T-cell (primary cell): ENCODE measurements at regions not wholly inside any gene's neighbourhood (a gene's known extent, or its start where the extent isn't known, plus 50 kb on each side); places are given as distances from the start of the nearest gene placed in this dataset.

ENCODE experiments used
- ATAC-seq, 4 experiments: fragments of 200-7000 bp in 3 of 4; fragments of 150-1000 bp in 1 of 4; cut with Tn5 transposase; replicated peaks in 1 of 4; 1 replicate in 3 of 4; 2 replicates in 1 of 4; pipeline ENCODE4 v1.10.0; 2021; ENCODE audit warnings: moderate library complexity in 3 of 4, mild to moderate bottlenecking in 2 of 4, moderate number of reproducible peaks in 1 of 4
- CTCF ChIA-PET, 2 donors: fragments of 300-600 bp; sonication (Branson Sonifier 250); formaldehyde crosslinking; loops; one replicate each; lab custom pipeline; 2022; ENCODE audit warnings: antibody characterized with exemption in 2 of 2; lab: Charles Lee
- POLR2A ChIA-PET, 2 donors: fragments of 300-600 bp; sonication (Branson Sonifier 250); formaldehyde crosslinking; loops; one replicate each; lab custom pipeline; 2022; ENCODE audit warnings: antibody characterized with exemption in 2 of 2; lab: Charles Lee
- DNase-seq, 35 experiments: peaks; one replicate each; pipeline versions ENCODE4 v3.0.0 to v3.0.0-alpha.2; 2013 to 2023
- H3K27ac ChIP-seq: one replicate; pipeline ENCODE4 v1.5.1; 2013; ENCODE audit warnings: low read length
- H3K27me3 ChIP-seq, 2 experiments: replicated peaks in 1 of 2; 1 replicate in 1 of 2; 2 replicates in 1 of 2; pipeline versions ENCODE4 v1.6.1 to v1.7.0; 2013; ENCODE audit warnings: low read length in 1 of 2, mixed read lengths in 1 of 2; ENCODE audit not compliant: control insufficient read depth in 2 of 2, insufficient read depth in 2 of 2; ENCODE audit errors: extremely low read depth in 1 of 2
- H3K36me3 ChIP-seq, 2 donors: 1 replicate in 1 of 2; 2 replicates in 1 of 2; pipeline versions ENCODE4 v1.6.1 to v1.7.0; 2013; ENCODE audit warnings: low read length in 1 of 2; ENCODE audit not compliant: control insufficient read depth in 2 of 2, insufficient read depth in 1 of 2; ENCODE audit errors: extremely low read depth in 1 of 2
- H3K4me1 ChIP-seq, 2 experiments: 1 replicate in 1 of 2; 2 replicates in 1 of 2; pipeline versions ENCODE4 v1.6.1 to v1.7.0; 2013; ENCODE audit warnings: low read length in 2 of 2, mixed read lengths in 1 of 2; ENCODE audit not compliant: insufficient read depth in 2 of 2, control insufficient read depth in 1 of 2; ENCODE audit errors: extremely low read depth in 1 of 2
- H3K4me3 ChIP-seq, 2 donors: 1 replicate in 1 of 2; 2 replicates in 1 of 2; pipeline versions ENCODE4 v1.5.1 to v1.7.0; 2013; ENCODE audit warnings: mild to moderate bottlenecking in 2 of 2, low read length in 1 of 2, moderate library complexity in 1 of 2; ENCODE audit not compliant: control insufficient read depth in 1 of 2; ENCODE audit errors: extremely low read depth in 1 of 2
- H3K9me3 ChIP-seq: 2 replicates; pipeline ENCODE4 v1.7.0; 2013
- H3K27ac Mint-ChIP-seq, 2 donors: one replicate each; pipeline ENCODE4 v1.8.0; 2020 to 2021; ENCODE audit warnings: mild to moderate bottlenecking in 2 of 2, mixed read lengths in 2 of 2
- H3K27me3 Mint-ChIP-seq, 2 donors: one replicate each; pipeline ENCODE4 v1.8.0; 2021 to 2022; ENCODE audit warnings: mixed read lengths in 2 of 2
- H3K36me3 Mint-ChIP-seq: one replicate; pipeline ENCODE4 v1.8.0; 2021; ENCODE audit warnings: mixed read lengths
- H3K4me1 Mint-ChIP-seq, 3 donors: one replicate each; pipeline ENCODE4 v1.8.0; 2020 to 2022; ENCODE audit warnings: mixed read lengths in 3 of 3, mild to moderate bottlenecking in 1 of 3
- H3K4me3 Mint-ChIP-seq, 3 donors: one replicate each; pipeline ENCODE4 v1.8.0; 2020 to 2022; ENCODE audit warnings: mild to moderate bottlenecking in 3 of 3, mixed read lengths in 3 of 3, moderate library complexity in 3 of 3
- H3K9me3 Mint-ChIP-seq, 3 donors: one replicate each; pipeline ENCODE4 v1.8.0; 2020 to 2022; ENCODE audit warnings: mixed read lengths in 3 of 3
- whole genome bisulfite sequencing: methylation state at CpG from one replicate; pipeline ENCODE4 v1.1.5; 2013; ENCODE audit warnings: missing lambda C conversion rate; ENCODE audit not compliant: insufficient coverage; 5-methylcytosine and 5-hydroxymethylcytosine counted together

DNA sequence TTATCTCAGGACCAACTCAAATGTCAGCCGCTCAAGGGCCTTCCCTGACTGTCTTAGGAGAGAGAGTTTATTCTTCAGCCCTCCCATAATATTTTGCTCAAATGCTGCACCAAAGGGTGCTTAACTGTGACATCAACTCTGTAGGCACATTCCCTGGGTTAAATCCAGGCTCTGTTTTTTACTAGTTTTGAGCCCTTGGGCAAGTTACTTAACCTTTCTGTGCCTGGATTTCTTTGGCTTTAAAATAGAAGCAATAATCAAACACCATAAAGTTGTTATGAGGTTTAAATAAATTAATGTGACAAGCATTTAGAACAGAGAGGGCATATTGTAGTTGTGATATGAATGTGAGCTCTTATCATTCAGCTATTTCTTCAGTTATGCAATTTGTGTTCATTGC is 54.2 kb upstream of the LIMCH1 start:
- ATAC-seq (no peak), DNase-seq (no peak)
- no peaks in the 10 kb centered on the region for H3K36me3 ChIP-seq
- Mint-ChIP-seq H3K27ac (no peak overlapping the region), H3K4me1 (no peaks in the 10 kb centered on the region), H3K27me3 (no peaks in the 10 kb centered on the region), H3K9me3 (no peaks in the 10 kb centered on the region), H3K4me3 (no peak overlapping the region), H3K36me3 (no peaks in the 10 kb centered on the region)
- H3K4me3 ChIP-seq = no peak overlapping the region
- H3K9me3 ChIP-seq = no peaks in the 10 kb centered on the region
- no CpG with 5 or more reads among the region's 1 CpG for WGBS
- no peaks in the 10 kb centered on the region for H3K4me1 ChIP-seq
- no peaks in the 10 kb centered on the region for H3K27me3 ChIP-seq
- CTCF ChIA-PET = no interaction called here
- no peak overlapping the region for H3K27ac ChIP-seq
- POLR2A ChIA-PET = no interaction called here

DNA sequence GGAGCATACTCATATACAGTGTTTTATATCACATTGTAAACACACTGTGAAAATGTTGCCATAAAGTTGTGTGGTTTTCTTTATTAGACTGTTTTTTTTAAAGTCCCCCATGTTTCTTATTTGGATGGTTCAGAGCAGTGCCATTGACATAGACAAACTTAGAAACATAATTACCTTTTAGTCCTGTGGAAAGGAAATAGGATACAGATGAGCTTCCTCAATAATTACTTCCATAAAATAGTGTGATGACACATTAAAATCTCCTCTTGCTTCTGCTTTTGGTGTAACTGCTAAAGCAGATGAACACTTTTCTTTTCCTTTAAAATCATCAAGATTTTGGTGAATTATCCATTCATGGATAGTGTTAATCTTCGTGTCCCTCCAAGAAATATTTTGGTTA is 52.9 kb upstream of the LIMCH1 start:
- no peaks in the 10 kb centered on the region for H3K4me1 Mint-ChIP-seq
- H3K9me3 Mint-ChIP-seq = no peaks in the 10 kb centered on the region
- no peak for ATAC-seq
- H3K27ac Mint-ChIP-seq = no peak overlapping the region
- DNase-seq = no peak
- H3K27me3 Mint-ChIP-seq = no peaks in the 10 kb centered on the region
- no peak overlapping the region for H3K4me3 Mint-ChIP-seq
- no peaks in the 10 kb centered on the region for H3K9me3 ChIP-seq
- H3K27ac ChIP-seq = no peak overlapping the region
- ChIA-PET POLR2A (no interaction called here), CTCF (no interaction called here)
- H3K36me3 ChIP-seq = no peaks in the 10 kb centered on the region
- no peaks in the 10 kb centered on the region for H3K36me3 Mint-ChIP-seq
- no CpG with 5 or more reads among the region's 1 CpG for WGBS
- H3K4me3 ChIP-seq = no peak overlapping the region
- H3K27me3 ChIP-seq = no peaks in the 10 kb centered on the region
- no peaks in the 10 kb centered on the region for H3K4me1 ChIP-seq

DNA sequence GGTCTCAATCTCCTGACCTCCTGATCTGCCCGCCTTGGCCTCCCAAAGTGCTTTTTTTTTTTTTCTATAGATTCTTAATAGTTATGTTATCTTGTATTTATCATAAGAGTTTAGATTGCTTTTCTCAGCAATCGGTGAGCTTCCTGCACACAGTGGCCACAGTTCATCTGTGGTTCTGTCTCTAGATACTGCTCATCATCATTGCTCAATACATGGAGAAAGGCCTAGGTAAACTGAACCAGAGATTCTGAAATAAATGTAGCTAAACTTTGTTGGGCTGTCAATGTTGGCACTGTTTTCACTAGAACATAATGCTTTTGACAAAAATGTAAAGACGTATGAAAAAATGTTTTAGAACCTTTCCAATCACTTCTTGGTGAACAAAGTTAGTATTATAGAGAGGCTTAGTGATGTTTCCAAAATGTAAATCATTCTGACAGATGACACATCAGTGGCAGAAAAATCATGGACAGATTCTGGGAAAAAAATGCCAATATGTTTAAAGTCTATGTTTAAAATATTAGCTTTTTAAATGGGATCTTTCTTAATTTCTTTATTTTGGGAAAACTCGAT is 50.0 kb upstream of the LIMCH1 start:
- H3K9me3 ChIP-seq = no peaks in the 10 kb centered on the region
- ATAC-seq (no peak), DNase-seq (no peak)
- WGBS = no CpG with 5 or more reads among the region's 4 CpGs
- Mint-ChIP-seq H3K36me3 (no peaks in the 10 kb centered on the region), H3K4me1 (no peaks in the 10 kb centered on the region), H3K27ac (no peak overlapping the region), H3K27me3 (no peaks in the 10 kb centered on the region), H3K4me3 (no peak overlapping the region), H3K9me3 (no peaks in the 10 kb centered on the region)
- no peak overlapping the region for H3K27ac ChIP-seq
- H3K4me1 ChIP-seq = no peaks in the 10 kb centered on the region
- ChIA-PET CTCF (no interaction called here), POLR2A (no interaction called here)
- H3K36me3 ChIP-seq = no peaks in the 10 kb centered on the region
- no peaks in the 10 kb centered on the region for H3K27me3 ChIP-seq
- no peak overlapping the region for H3K4me3 ChIP-seq
